Stomach (tissue), 8 donors: ENCODE measurements at regions not wholly inside any gene's neighbourhood (a gene's known extent, or its start where the extent isn't known, plus 50 kb on each side); places are given as distances from the start of the nearest gene placed in this dataset.

Experiments used
- DNase-seq, 2 donors: peaks; one replicate each; pipeline versions ENCODE4 v3.0.0 to v3.0.0-alpha.2; 2013 to 2019
- H3K27ac ChIP-seq, 5 donors: fragments of 200-600 bp in 4 of 5; sonication (generic) in 4 of 5; one replicate each; pipeline ENCODE4 v1.5.1; 2013 to 2019; ENCODE audit warnings: mild to moderate bottlenecking in 1 of 5, moderate library complexity in 1 of 5
- H3K27me3 ChIP-seq, 3 donors: fragments of 200-600 bp; sonication (generic); one replicate each; pipeline ENCODE4 v1.5.1; 2017 to 2019; ENCODE audit warnings: mixed run types in 1 of 3
- H3K36me3 ChIP-seq, 4 donors: fragments of 200-600 bp; sonication (generic); 1 replicate in 3 of 4; 2 replicates in 1 of 4; pipeline ENCODE4 v1.5.1; 2016 to 2019
- H3K4me1 ChIP-seq, 4 donors: fragments of 200-600 bp; sonication (generic); one replicate each; pipeline ENCODE4 v1.5.1; 2016 to 2019
- H3K4me3 ChIP-seq, 4 donors: fragments of 200-600 bp; sonication (generic) in 3 of 4; one replicate each; pipeline ENCODE4 v1.5.1; 2016 to 2019; ENCODE audit warnings: mild to moderate bottlenecking in 1 of 4
- H3K9me3 ChIP-seq, 4 donors: fragments of 200-600 bp; sonication (generic); one replicate each; pipeline ENCODE4 v1.5.1; 2016 to 2019
- CTCF ChIP-seq, 7 experiments: fragments of 450-650 bp in 4 of 7; fragments of 200-600 bp in 3 of 7; sonication (generic) in 3 of 7; IDR thresholded peaks; one replicate each; pipeline ENCODE4 v1.5.1; 2016 to 2019; ENCODE audit warnings: antibody characterized with exemption in 7 of 7, control low read depth in 2 of 7, mild to moderate bottlenecking in 1 of 7
- EP300 ChIP-seq: sonication (generic); formaldehyde crosslinking; IDR thresholded peaks from one replicate; pipeline ENCODE4 v1.6.1; 2017; ENCODE audit warnings: antibody characterized with exemption
- POLR2A ChIP-seq, 4 donors: fragments of 450-650 bp; IDR thresholded peaks; one replicate each; pipeline ENCODE4 v1.6.1; 2016; ENCODE audit warnings: antibody characterized with exemption in 4 of 4, control low read depth in 2 of 4, mild to moderate bottlenecking in 1 of 4, moderate library complexity in 1 of 4
- POLR2AphosphoS5 ChIP-seq, 3 donors: sonication (generic); formaldehyde crosslinking; IDR thresholded peaks; one replicate each; pipeline ENCODE4 v1.6.1; 2016; ENCODE audit warnings: antibody characterized with exemption in 3 of 3
- WGBS, 5 donors: extraction: QIAGEN DNeasy Blood & Tissue Kit in 3 of 5; methylation state at CpG; one replicate each; pipeline versions ENCODE4 v1.1.5 to v1.1.7; 2013 to 2018; 5-methylcytosine and 5-hydroxymethylcytosine counted together
- intact Hi-C: fragments of 100-400 bp; cut with DNase I; formaldehyde crosslinking; loops from one replicate; pipeline ENCODE4 v1.15.1; 2023; ENCODE audit warnings: low total_unique reads
- donor health status: healthy with polysubstance abuse.
- donor health status: Bipolar disorder and iron deficiency.
- donor health status: healthy.

DNA sequence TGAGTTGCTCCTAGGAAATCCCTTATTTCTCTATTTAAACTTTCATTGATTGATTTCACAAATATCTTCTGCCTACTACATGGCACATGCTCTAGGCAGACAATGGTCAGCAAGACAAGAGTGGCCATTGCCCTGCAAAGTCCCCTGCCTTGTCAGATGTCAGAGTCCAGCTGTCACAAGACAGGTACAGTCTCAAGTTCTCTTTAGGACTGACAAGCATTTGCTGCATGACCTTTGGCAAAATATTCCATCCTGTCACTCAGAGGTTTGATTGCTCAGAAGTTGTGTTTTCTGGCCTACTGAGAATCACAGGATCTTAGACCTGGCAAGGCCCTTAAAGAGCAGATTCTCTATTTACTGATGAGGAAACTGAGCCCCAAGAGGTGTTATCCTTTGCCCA is 322.3 kb upstream of the NFE2L3 start:
- DNase-seq, result no peak
- no peak overlapping the region for H3K4me3 ChIP-seq
- TF ChIP-seq POLR2AphosphoS5 (IDR thresholded peaks at IDR 0.05), result no peak
- TF ChIP-seq POLR2A (IDR thresholded peaks at IDR 0.05), result no peak
- TF ChIP-seq EP300, result no peak
- no peak for TF ChIP-seq CTCF (IDR thresholded peaks at IDR 0.05)
- H3K27ac ChIP-seq, result peak overlapping the region in 1 of 5 donors; percentile 19
- no peaks in the 10 kb centered on the region for H3K36me3 ChIP-seq
- peaks cover 0 to 25% (median 13%) of the 10 kb centered on the region in 4 donors for H3K4me1 ChIP-seq
- intact Hi-C loops, result loop anchor here (10.0 kb wide), 1 partner anchor 255 kb away; no protein-coding TSS in a partner anchor
- no peaks in the 10 kb centered on the region for H3K9me3 ChIP-seq
- peaks cover 0 to 47% (median 7%) of the 10 kb centered on the region in 3 donors for H3K27me3 ChIP-seq

DNA sequence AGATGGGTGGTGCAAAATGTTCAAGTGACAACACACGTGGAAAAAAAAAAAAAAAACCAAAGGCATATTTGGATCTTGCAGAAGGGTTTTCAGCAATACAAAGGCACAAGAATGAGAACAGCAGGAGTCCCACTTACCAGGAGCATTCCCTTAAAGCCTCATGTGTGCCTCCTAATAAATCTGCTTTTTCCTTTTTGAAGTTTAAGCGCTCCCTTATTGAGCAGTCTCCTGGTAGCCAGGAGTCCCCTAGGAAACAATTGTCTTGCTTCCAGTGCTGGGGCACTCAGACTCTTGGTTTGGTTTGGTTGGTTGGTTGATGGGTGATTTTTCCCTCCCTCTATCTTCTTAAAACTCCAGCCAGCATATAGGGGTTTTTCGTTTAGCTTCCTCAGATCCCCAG is 321.8 kb upstream of the NFE2L3 start:
- DNase-seq, result no peak
- H3K27me3 ChIP-seq, result peaks cover 0 to 51% (median 7%) of the 10 kb centered on the region in 3 donors
- H3K4me1 ChIP-seq, result peaks cover 0 to 25% (median 13%) of the 10 kb centered on the region in 4 donors
- H3K36me3 ChIP-seq, result no peaks in the 10 kb centered on the region
- TF ChIP-seq POLR2A (IDR thresholded peaks at IDR 0.05) (no peak), POLR2AphosphoS5 (IDR thresholded peaks at IDR 0.05) (no peak), CTCF (IDR thresholded peaks at IDR 0.05) (no peak), EP300 (no peak)
- H3K4me3 ChIP-seq, result no peak overlapping the region
- WGBS, 5 donors, result 59 to 66% (median 64%) methylated on average over 3 of the region's 3 CpGs
- peak overlapping the region in 2 of 5 donors; percentile 19 to 21 for H3K27ac ChIP-seq
- H3K9me3 ChIP-seq, result no peaks in the 10 kb centered on the region
- intact Hi-C loops, result loop anchor here (10.0 kb wide), 1 partner anchor 255 kb away; no protein-coding TSS in a partner anchor

DNA sequence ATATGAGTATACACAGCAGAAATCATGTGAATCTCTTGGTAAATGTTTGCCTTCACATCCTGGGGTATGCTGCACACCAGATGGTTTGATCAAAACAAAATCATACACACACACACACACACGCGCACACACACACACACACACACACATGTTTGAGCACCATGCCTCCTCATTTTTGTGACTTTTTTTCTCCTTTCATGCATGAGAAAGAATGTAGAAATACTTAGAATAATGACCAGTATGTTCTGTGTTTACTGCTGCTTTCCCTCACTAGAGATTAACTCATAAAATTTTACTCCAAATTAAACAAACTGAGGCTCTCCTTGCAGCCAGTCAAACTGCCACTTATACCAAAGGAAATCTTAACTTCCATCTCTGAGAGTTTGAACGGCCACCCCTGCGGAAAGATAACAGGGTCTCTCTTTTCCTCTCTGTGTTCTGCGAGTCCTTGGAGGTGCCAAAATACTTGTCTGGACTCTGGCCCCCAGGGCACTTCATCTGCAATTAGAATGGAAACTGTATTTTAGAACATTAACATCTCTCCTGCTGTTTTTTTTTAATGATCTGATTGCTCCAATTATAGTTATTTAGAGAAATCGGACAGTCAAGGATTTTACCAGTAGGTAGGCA is 320.8 kb upstream of the NFE2L3 start:
- H3K27me3 ChIP-seq, result peaks cover 0 to 47% (median 7%) of the 10 kb centered on the region in 3 donors
- peaks cover 0 to 25% (median 13%) of the 10 kb centered on the region in 4 donors for H3K4me1 ChIP-seq
- intact Hi-C loops, result loop anchor here (10.0 kb wide), 1 partner anchor 256 kb away; no protein-coding TSS in a partner anchor
- no peak for DNase-seq
- WGBS, 5 donors, result 41 to 58% (median 43%) methylated on average over 6 of the region's 6 CpGs
- H3K36me3 ChIP-seq, result no peaks in the 10 kb centered on the region
- peak overlapping the region in 3 of 5 donors; percentile 8 to 57 (median 21) for H3K27ac ChIP-seq
- TF ChIP-seq POLR2AphosphoS5 (IDR thresholded peaks at IDR 0.05) (no peak), CTCF (IDR thresholded peaks at IDR 0.05) (no peak), EP300 (no peak), POLR2A (IDR thresholded peaks at IDR 0.05) (no peak)
- H3K9me3 ChIP-seq, result no peaks in the 10 kb centered on the region
- no peak overlapping the region for H3K4me3 ChIP-seq

DNA sequence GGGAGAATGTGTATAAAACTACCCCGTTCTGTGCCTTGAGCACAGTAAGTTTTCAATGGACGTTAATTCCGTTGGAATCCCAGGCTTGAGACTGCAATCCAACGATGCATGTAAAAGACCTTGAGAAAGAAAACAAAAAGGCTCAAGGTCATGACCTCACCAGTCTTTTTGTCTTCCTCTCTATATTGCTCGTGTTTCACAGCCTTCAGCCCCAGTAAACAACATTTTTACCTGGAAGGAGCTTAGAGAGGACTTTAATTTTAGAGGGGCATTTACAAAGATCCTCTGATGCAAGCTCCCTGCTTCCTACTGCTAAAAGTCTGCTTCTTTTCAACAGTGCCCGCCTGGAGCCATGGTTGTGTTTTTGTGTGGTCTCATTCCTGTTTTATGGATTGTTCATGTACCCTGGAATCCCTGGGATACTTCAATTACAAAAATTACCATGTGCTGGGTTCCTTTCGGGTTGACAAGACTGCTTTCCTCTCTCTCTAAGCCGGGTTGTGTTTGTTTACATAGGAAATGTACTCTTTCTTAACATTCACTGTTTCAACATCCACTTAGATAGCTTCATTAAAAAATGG is 320.1 kb upstream of the NFE2L3 start:
- intact Hi-C loops, result loop anchor here (10.0 kb wide), 1 partner anchor 257 kb away; no protein-coding TSS in a partner anchor
- no peaks in the 10 kb centered on the region for H3K9me3 ChIP-seq
- 22 to 34% (median 28%) methylated on average over 8 of the region's 8 CpGs for WGBS, 5 donors
- H3K4me1 ChIP-seq, result peaks cover 0 to 25% (median 13%) of the 10 kb centered on the region in 4 donors
- no peak for TF ChIP-seq EP300
- TF ChIP-seq CTCF (IDR thresholded peaks at IDR 0.05), result no peak
- no peak for TF ChIP-seq POLR2AphosphoS5 (IDR thresholded peaks at IDR 0.05)
- TF ChIP-seq POLR2A (IDR thresholded peaks at IDR 0.05), result no peak
- H3K27me3 ChIP-seq, result peaks cover 0 to 54% (median 7%) of the 10 kb centered on the region in 3 donors
- no peaks in the 10 kb centered on the region for H3K36me3 ChIP-seq
- DNase-seq, result no peak
- H3K27ac ChIP-seq, result peak overlapping the region in 3 of 5 donors; percentile 8 to 57 (median 52)
- H3K4me3 ChIP-seq, result no peak overlapping the region
